K562 (cell line): ENCODE measurements at regions not wholly inside any gene's neighbourhood (a gene's known extent, or its start where the extent isn't known, plus 50 kb on each side); places are given as distances from the start of the nearest gene placed in this dataset.

Source experiments
- CTCF ChIP-seq, 3 experiments: IDR thresholded peaks in 2 of 3; conservative IDR thresholded peaks in 1 of 3; 2 replicates each; pipeline ENCODE4 v1.5.1; 2011 to 2012; ENCODE audit warnings: low read length in 3 of 3, mild to moderate bottlenecking in 3 of 3, control low read depth in 2 of 3, improper control_type of control experiment in 1 of 3, inconsistent platforms in 1 of 3, low read depth in 1 of 3, mixed read lengths in 1 of 3, moderate library complexity in 1 of 3; ENCODE audit not compliant: insufficient read depth in 2 of 3
- RBM14 ChIP-seq: fragments of 200-400 bp; formaldehyde crosslinking; IDR thresholded peaks from 2 replicates; pipeline ENCODE4 v1.6.1; 2018; ENCODE audit warnings: low read depth, mild to moderate bottlenecking, low read length, moderate library complexity, borderline replicate concordance; ENCODE audit not compliant: insufficient read depth
- RERE ChIP-seq: sonication (generic); formaldehyde crosslinking; IDR thresholded peaks from 2 replicates; pipeline ENCODE4 v1.8.0; 2023; ENCODE audit warnings: missing genetic modification reagents, mild to moderate bottlenecking, borderline replicate concordance
- SREBF1 ChIP-seq: fragments of 150-350 bp; IDR thresholded peaks from 2 replicates; pipeline ENCODE4 v1.6.1; 2014; ENCODE audit warnings: antibody characterized with exemption, low read depth, low read length, borderline replicate concordance
- XRCC3 ChIP-seq: fragments of 450-650 bp; IDR thresholded peaks from 2 replicates; pipeline ENCODE4 v1.6.1; 2017; ENCODE audit warnings: mild to moderate bottlenecking, moderate library complexity
- ZNF551 ChIP-seq: fragments of 250-450 bp; sonication (Bioruptor Pico); IDR thresholded peaks from 2 replicates; pipeline ENCODE4 v1.5.0; 2021; ENCODE audit warnings: mild to moderate bottlenecking, moderate library complexity
- ZNF740 ChIP-seq, 3 experiments: fragments of 200-800 bp in 1 of 3; sonication (Bioruptor generic) in 1 of 3; sonication (generic) in 1 of 3; formaldehyde crosslinking in 1 of 3; IDR thresholded peaks; 2 replicates each; pipeline versions ENCODE4 v1.6.1 to v1.8.0; 2016 to 2022; ENCODE audit warnings: mild to moderate bottlenecking in 2 of 3, missing compliant biosample characterization in 2 of 3, missing genetic modification characterization in 2 of 3, missing genetic modification reagents in 1 of 3

- TF ChIP-seq RERE (CRISPR knock-in tag) (no peak), XRCC3 (no peak), ZNF551 (CRISPR knock-in tag) (no peak), SREBF1 (no peak), RBM14 (no peak), ZNF740 (CRISPR knock-in tag; IDR thresholded peaks at IDR 0.05) (no peak), ZNF740 (tag; IDR thresholded peaks at IDR 0.05) (no peak), CTCF (IDR thresholded peaks at IDR 0.05 in 2 of 3, conservative IDR thresholded peaks at IDR 0.05 in 1 of 3; ENCODE audit: insufficient read depth in 2 of 3, low read depth in 1 of 3, low read length in 3 of 3) (no peak)
Observed at GRCh38 chr13:31946091-31946770, 85.3 kb upstream of the FRY start (continued).
